HG02623 (cell line): ENCODE measurements at regions not wholly inside any gene's neighbourhood (a gene's known extent, or its start where the extent isn't known, plus 50 kb on each side); places are given as distances from the start of the nearest gene placed in this dataset.

Source experiments
- ATAC-seq: cut with Tn5 transposase; IDR thresholded peaks from one replicate; pipeline ENCODE4 v1.9.1; 2021; ENCODE audit warnings: moderate library complexity; ENCODE audit not compliant: unreplicated experiment

GRCh38 chr6:54056105-54056504, 55.1 kb upstream of the MLIP start:
- no peak for ATAC-seq

- no peak for ATAC-seq
Measured at GRCh38 chr6:54057058-54057457, 54.2 kb upstream of the MLIP start.

GRCh38 chr6:54058236-54058635, 53.0 kb upstream of the MLIP start:
- ATAC-seq, result no peak

- no peak for ATAC-seq
Measured at GRCh38 chr6:54059683-54060082, 51.6 kb upstream of the MLIP start.

- no peak for ATAC-seq
Measured at GRCh38 chr6:54060286-54060685, 51.0 kb upstream of the MLIP start.
